ENCODE measurements at regions not wholly inside any gene's neighbourhood (a gene's known extent, or its start where the extent isn't known, plus 50 kb on each side); places are given as distances from the start of the nearest gene placed in this dataset.

- no peaks in the 10 kb centered on the region for H3K36me3 ChIP-seq
- no peak overlapping the region for H3K27ac ChIP-seq (replicated peaks in 1 of 4)
- no peaks in the 10 kb centered on the region for H3K9me3 ChIP-seq
- DNase-seq (ENCODE audit: extremely low spot score) = no peak
- intact Hi-C loops (cut with DNase I) = no loop called here
- TF ChIP-seq EP300 (IDR thresholded peaks at IDR 0.05) = no peak
- TF ChIP-seq CTCF (IDR thresholded peaks at IDR 0.05) = no peak
- TF ChIP-seq POLR2AphosphoS5 (IDR thresholded peaks at IDR 0.05) = no peak
- TF ChIP-seq POLR2A (IDR thresholded peaks at IDR 0.05; ENCODE audit: low read depth) = no peak
- no peaks in the 10 kb centered on the region for H3K27me3 ChIP-seq
- H3K4me1 ChIP-seq = peaks cover 12 to 28% (median 23%) of the 10 kb centered on the region in 4 donors
- H3K4me3 ChIP-seq = no peak overlapping the region
- 98% methylated on average over 4 of the region's 4 CpGs for WGBS
Measured at GRCh38 chr6:146911635-146912215, 292.5 kb upstream of the STXBP5 start.

GRCh38 chr6:146912730-146913685 lies 291.2 kb upstream of the STXBP5 start:
- Histone ChIP-seq H3K9me3 (no peaks in the 10 kb centered on the region), H3K4me3 (no peak overlapping the region), H3K36me3 (no peaks in the 10 kb centered on the region), H3K27ac (replicated peaks in 1 of 4) (peak overlapping the region in 3 of 4 donors; percentile 71 to 79 (median 77)), H3K27me3 (no peaks in the 10 kb centered on the region), H3K4me1 (peaks cover 12 to 28% (median 23%) of the 10 kb centered on the region in 4 donors)
- DNase-seq (ENCODE audit: extremely low spot score) = no peak
- 55% methylated on average over 7 of the region's 7 CpGs for WGBS
- intact Hi-C loops (cut with DNase I) = no loop called here
- TF ChIP-seq POLR2A (IDR thresholded peaks at IDR 0.05; ENCODE audit: low read depth) (no peak), EP300 (IDR thresholded peaks at IDR 0.05) (no peak), POLR2AphosphoS5 (IDR thresholded peaks at IDR 0.05) (no peak), CTCF (IDR thresholded peaks at IDR 0.05) (no peak)

GRCh38 chr6:146913842-146914488 lies 290.3 kb upstream of the STXBP5 start:
- TF ChIP-seq CTCF (IDR thresholded peaks at IDR 0.05) = no peak
- no peak for TF ChIP-seq EP300 (IDR thresholded peaks at IDR 0.05)
- TF ChIP-seq POLR2A (IDR thresholded peaks at IDR 0.05; ENCODE audit: low read depth) = no peak
- peak; percentile 34 to 56 for TF ChIP-seq POLR2AphosphoS5 (IDR thresholded peaks at IDR 0.05)
- Histone ChIP-seq H3K36me3 (no peaks in the 10 kb centered on the region), H3K27me3 (no peaks in the 10 kb centered on the region), H3K9me3 (no peaks in the 10 kb centered on the region), H3K4me1 (peaks cover 12 to 28% (median 23%) of the 10 kb centered on the region in 4 donors), H3K27ac (replicated peaks in 1 of 4) (peak overlapping the region; percentile 71 to 79 (median 74)), H3K4me3 (peak overlapping the region; percentile 22 to 46 (median 38))
- intact Hi-C loops (cut with DNase I) = no loop called here
- DNase-seq (ENCODE audit: extremely low spot score) = no peak
- WGBS = 37% methylated on average over 15 of the region's 15 CpGs

GRCh38 chr6:146914489-146915483 lies 289.4 kb upstream of the STXBP5 start:
- Histone ChIP-seq H3K4me3 (peak overlapping the region; percentile 22 to 46 (median 38)), H3K36me3 (no peaks in the 10 kb centered on the region), H3K4me1 (peaks cover 12 to 28% (median 23%) of the 10 kb centered on the region in 4 donors), H3K27ac (replicated peaks in 1 of 4) (peak overlapping the region; percentile 71 to 79 (median 74)), H3K9me3 (no peaks in the 10 kb centered on the region), H3K27me3 (no peaks in the 10 kb centered on the region)
- DNase-seq (ENCODE audit: extremely low spot score) = no peak
- intact Hi-C loops (cut with DNase I) = no loop called here
- TF ChIP-seq POLR2A (IDR thresholded peaks at IDR 0.05; ENCODE audit: low read depth) = no peak
- peak in 1 of 2 donors; percentile 29 for TF ChIP-seq POLR2AphosphoS5 (IDR thresholded peaks at IDR 0.05)
- no peak for TF ChIP-seq CTCF (IDR thresholded peaks at IDR 0.05)
- WGBS = 36% methylated on average over 8 of the region's 8 CpGs
